CD4-positive, alpha-beta T cell treated with Interferon gamma for 1 hour (primary cell): ENCODE measurements at regions not wholly inside any gene's neighbourhood (a gene's known extent, or its start where the extent isn't known, plus 50 kb on each side); places are given as distances from the start of the nearest gene placed in this dataset.
"Not testable (repeated sequence)": the region's sequence is repeated elsewhere in the genome, so short reads cannot be mapped to it uniquely, and the experiment has no call there.

ENCODE experiments used
- DNase-seq: peaks from one replicate; pipeline ENCODE4 v3.0.0-alpha.2; 2020

- no peak for DNase-seq
Observed at GRCh38 chr18:998936-999335, 94.3 kb downstream of the ADCYAP1 start.

- DNase-seq = no peak
Observed at GRCh38 chr18:1002653-1003178, 98.0 kb downstream of the ADCYAP1 start.

GRCh38 chr18:1003499-1003898 is 98.8 kb downstream of the ADCYAP1 start:
- no peak for DNase-seq

GRCh38 chr18:1006304-1006703 is 101.6 kb downstream of the ADCYAP1 start:
- DNase-seq = no peak

- no peak for DNase-seq
Observed at GRCh38 chr18:1006965-1007364, 102.3 kb downstream of the ADCYAP1 start.

- DNase-seq = no peak
Observed at GRCh38 chr18:1011349-1011748, 106.7 kb downstream of the ADCYAP1 start.

- no peak for DNase-seq
Observed at GRCh38 chr18:1012775-1013174, 108.1 kb downstream of the ADCYAP1 start.

- no peak for DNase-seq
Observed at GRCh38 chr18:1013951-1014350, 109.3 kb downstream of the ADCYAP1 start.

- no peak for DNase-seq
Observed at GRCh38 chr18:1014509-1014908, 109.8 kb downstream of the ADCYAP1 start.

- no peak for DNase-seq
Observed at GRCh38 chr18:1014951-1015624, 110.4 kb downstream of the ADCYAP1 start.

- no peak for DNase-seq
Observed at GRCh38 chr18:1015777-1016176, 111.1 kb downstream of the ADCYAP1 start.

GRCh38 chr18:1017227-1018058 is 112.8 kb downstream of the ADCYAP1 start:
- DNase-seq = no peak

- no peak for DNase-seq
Observed at GRCh38 chr18:1018181-1018681, 113.6 kb downstream of the ADCYAP1 start.

- DNase-seq = no peak
Observed at GRCh38 chr18:1019191-1019590, 114.5 kb downstream of the ADCYAP1 start.

GRCh38 chr18:1020731-1021344 is 116.2 kb downstream of the ADCYAP1 start:
- no peak for DNase-seq

GRCh38 chr18:1026930-1027329 is 122.3 kb downstream of the ADCYAP1 start:
- DNase-seq = no peak

- DNase-seq = not testable (repeated sequence)
Observed at GRCh38 chr18:1033092-1033491, 128.4 kb downstream of the ADCYAP1 start.

- no peak for DNase-seq
Observed at GRCh38 chr18:1034971-1035370, 130.3 kb downstream of the ADCYAP1 start.

- no peak for DNase-seq
Observed at GRCh38 chr18:1036926-1037325, 132.3 kb downstream of the ADCYAP1 start.

- DNase-seq = no peak
Observed at GRCh38 chr18:1037776-1038175, 133.1 kb downstream of the ADCYAP1 start.

- no peak for DNase-seq
Observed at GRCh38 chr18:1039421-1039820, 134.8 kb downstream of the ADCYAP1 start.

GRCh38 chr18:1043039-1043438 is 138.4 kb downstream of the ADCYAP1 start:
- DNase-seq = not testable (repeated sequence)

- DNase-seq = no peak
Observed at GRCh38 chr18:1045658-1046057, 141.0 kb downstream of the ADCYAP1 start.
